ENCODE measurements at regions not wholly inside any gene's neighbourhood (a gene's known extent, or its start where the extent isn't known, plus 50 kb on each side); places are given as distances from the start of the nearest gene placed in this dataset.

GRCh38 chr2:144084114-144084661 is 435.7 kb downstream of the ZEB2 start:
- TF ChIP-seq CTCF (IDR thresholded peaks at IDR 0.05 in 8 of 11, conservative IDR thresholded peaks at IDR 0.05 in 3 of 11) (no peak), POLR2AphosphoS5 (IDR thresholded peaks at IDR 0.05) (no peak), POLR2A (IDR thresholded peaks at IDR 0.05) (no peak)

Measured in spleen (tissue), 7 donors.